ENCODE measurements at regions not wholly inside any gene's neighbourhood (a gene's known extent, or its start where the extent isn't known, plus 50 kb on each side); places are given as distances from the start of the nearest gene placed in this dataset.

GRCh38 chr7:53811555-53812079 is 730.6 kb upstream of the VSTM2A start (continued):
- no peak for TF ChIP-seq CLOCK (CRISPR knock-in tag; IDR thresholded peaks at IDR 0.05; ENCODE audit: borderline replicate concordance)
- peak; percentile 68; the same call in 1 of the 2 replicates for TF ChIP-seq POLR2AphosphoS5 (IDR thresholded peaks at IDR 0.05; ENCODE audit: control insufficient read depth, insufficient read depth, low read depth, low read length)
- no peak for TF ChIP-seq ZNF589 (CRISPR knock-in tag; IDR thresholded peaks at IDR 0.05; ENCODE audit: low read depth)
- no peak for TF ChIP-seq FOXJ3 (CRISPR knock-in tag; IDR thresholded peaks at IDR 0.05)
- TF ChIP-seq ZNF830 (CRISPR knock-in tag; IDR thresholded peaks at IDR 0.05): 0 out of 2 replicates have a peak, but pooled peaks have one; percentile 7
- TF ChIP-seq RBFOX2 (IDR thresholded peaks at IDR 0.05; ENCODE audit: low read depth, low read length): peak; percentile 84
- TF ChIP-seq SMAD2 (IDR thresholded peaks at IDR 0.05; ENCODE audit: low read depth, low read length): no peak
- TF ChIP-seq VEZF1 (CRISPR knock-in tag; IDR thresholded peaks at IDR 0.05): no peak
- no peak for TF ChIP-seq KDM4B (IDR thresholded peaks at IDR 0.05; ENCODE audit: borderline replicate concordance in 2 of 2, low read depth in 1 of 2)
- no peak for TF ChIP-seq POLR3G (IDR thresholded peaks at IDR 0.05; ENCODE audit: extremely low read depth, insufficient read length, insufficient replicate concordance)
- TF ChIP-seq MBD2 (IDR thresholded peaks at IDR 0.05; ENCODE audit: borderline replicate concordance, low read depth): peak; percentile 86
- TF ChIP-seq PML (IDR thresholded peaks at IDR 0.05; ENCODE audit: low read length): peak; percentile 67; the same call in 1 of the 2 replicates
- no peak for TF ChIP-seq NR3C1 (CRISPR knock-in tag; IDR thresholded peaks at IDR 0.05)
- TF ChIP-seq NONO (IDR thresholded peaks at IDR 0.05; ENCODE audit: low read depth in 2 of 2, low read length in 1 of 2): 0 out of 4 replicates have a peak, but pooled peaks of 1 of the 2 experiments have one; percentile 26
- no peak for TF ChIP-seq THRAP3 (IDR thresholded peaks at IDR 0.05; ENCODE audit: borderline replicate concordance)
- no peak for TF ChIP-seq DMBX1 (CRISPR knock-in tag; IDR thresholded peaks at IDR 0.05; ENCODE audit: borderline replicate concordance)
- no peak for TF ChIP-seq ETV6 (IDR thresholded peaks at IDR 0.05; ENCODE audit: borderline replicate concordance in 1 of 2, low read depth in 2 of 2, low read length in 1 of 2)
- TF ChIP-seq ETV6 (CRISPR knock-in tag; IDR thresholded peaks at IDR 0.05; ENCODE audit: borderline replicate concordance): no peak
- peak; percentile 69 for TF ChIP-seq CHD2 (IDR thresholded peaks at IDR 0.05; ENCODE audit: low read depth, low read length)
- TF ChIP-seq THRB (CRISPR knock-in tag; conservative IDR thresholded peaks at IDR 0.05): no peak; the same call in 1 of the 2 replicates
- no peak for TF ChIP-seq ZNF224 (CRISPR knock-in tag; IDR thresholded peaks at IDR 0.05)
